Dermis microvascular lymphatic vessel endothelial cell (primary cell): ENCODE measurements at regions not wholly inside any gene's neighbourhood (a gene's known extent, or its start where the extent isn't known, plus 50 kb on each side); places are given as distances from the start of the nearest gene placed in this dataset.
A peak's percentile ranks its signal among the peaks of the same experiment; 100 is the strongest.
"Not testable (repeated sequence)": the region's sequence is repeated elsewhere in the genome, so short reads cannot be mapped to it uniquely, and the experiment has no call there.

Experiments
- DNase-seq, 2 donors: peaks; one replicate each; pipeline versions ENCODE4 v3.0.0 to v3.0.0-alpha.2; 2010; ENCODE audit warnings: low read depth in 2 of 2

DNA sequence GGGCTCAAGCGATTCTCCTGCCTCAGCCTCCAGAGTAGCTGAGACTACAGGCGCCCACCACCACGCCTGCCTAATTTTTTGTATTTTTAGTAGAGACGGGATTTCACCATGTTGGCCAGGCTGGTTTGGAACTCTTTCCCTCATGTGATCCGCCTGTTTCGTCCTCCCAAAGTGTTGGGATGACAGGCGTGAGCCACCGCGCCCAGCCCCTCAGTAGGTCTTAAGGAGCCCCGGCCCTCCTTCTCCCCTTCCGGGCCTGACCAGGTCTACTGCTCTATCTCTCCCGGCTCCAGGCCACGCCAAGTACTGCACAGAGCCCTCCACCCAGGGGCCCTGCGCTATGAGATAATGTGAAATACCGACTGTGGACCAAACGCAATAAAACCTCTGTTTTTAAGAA lies 785.5 kb downstream of the FOXD4L5 start:
- DNase-seq: not testable (repeated sequence)

DNA sequence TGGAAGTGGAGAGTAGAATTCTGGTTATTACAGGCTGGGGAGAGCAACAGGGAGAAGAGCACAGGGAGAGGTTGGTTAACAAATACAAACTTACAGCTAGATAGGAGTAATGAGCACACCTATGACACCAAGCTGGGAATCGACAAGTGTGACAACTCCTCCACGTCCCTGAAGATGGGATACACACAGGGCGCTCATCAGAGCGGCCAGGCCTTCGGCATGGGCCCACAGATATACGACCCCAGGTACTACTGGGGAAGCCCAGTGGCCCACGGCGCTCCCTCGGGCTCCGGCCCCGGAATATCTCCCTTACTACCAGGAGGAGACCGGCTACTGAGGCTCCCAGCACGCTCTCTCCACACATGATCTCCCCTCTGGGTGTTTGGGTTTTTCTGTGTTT lies 786.6 kb downstream of the FOXD4L5 start:
- not testable (repeated sequence) for DNase-seq

DNA sequence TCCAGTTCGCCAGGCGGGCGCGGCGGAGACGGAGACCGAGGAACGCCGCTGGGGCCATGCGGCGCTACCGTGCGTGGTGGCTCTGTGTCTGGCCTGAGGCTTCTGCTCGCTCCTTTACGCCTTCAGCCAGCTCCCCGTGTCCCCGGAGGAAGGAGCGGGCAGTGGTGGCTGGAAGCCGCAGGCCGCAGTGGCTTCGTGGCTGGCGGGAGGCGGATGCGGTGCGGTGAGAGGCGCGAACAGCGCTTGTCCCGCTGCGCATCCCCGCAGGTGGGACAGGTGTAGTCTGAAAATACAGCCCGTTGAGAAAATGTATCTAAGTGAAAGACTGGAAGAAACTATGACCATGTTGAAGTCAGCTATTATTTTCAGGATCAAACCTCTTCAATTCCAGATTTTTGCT lies 796.5 kb downstream of the FOXD4L5 start:
- DNase-seq: not testable (repeated sequence)

DNA sequence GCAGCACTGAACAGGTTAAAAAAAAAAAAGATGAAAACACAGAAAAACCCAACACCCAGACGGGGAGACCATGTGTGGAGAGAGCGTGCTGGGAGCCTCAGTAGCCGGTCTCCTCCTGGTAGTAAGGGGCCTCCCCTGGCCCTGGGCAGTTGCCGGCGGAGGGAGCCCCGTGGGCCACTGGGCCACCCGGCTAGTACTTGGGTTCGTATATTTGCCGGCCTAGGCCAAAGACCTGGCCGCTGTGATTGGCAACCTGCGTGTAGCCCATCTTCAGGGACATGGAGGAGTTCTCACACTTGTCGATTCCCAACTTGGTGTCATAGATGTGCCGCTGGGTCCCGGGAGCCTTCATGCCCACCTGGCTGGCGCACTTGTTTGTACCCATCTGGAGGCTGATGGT lies 798.9 kb downstream of the FOXD4L5 start:
- not testable (repeated sequence) for DNase-seq

DNA sequence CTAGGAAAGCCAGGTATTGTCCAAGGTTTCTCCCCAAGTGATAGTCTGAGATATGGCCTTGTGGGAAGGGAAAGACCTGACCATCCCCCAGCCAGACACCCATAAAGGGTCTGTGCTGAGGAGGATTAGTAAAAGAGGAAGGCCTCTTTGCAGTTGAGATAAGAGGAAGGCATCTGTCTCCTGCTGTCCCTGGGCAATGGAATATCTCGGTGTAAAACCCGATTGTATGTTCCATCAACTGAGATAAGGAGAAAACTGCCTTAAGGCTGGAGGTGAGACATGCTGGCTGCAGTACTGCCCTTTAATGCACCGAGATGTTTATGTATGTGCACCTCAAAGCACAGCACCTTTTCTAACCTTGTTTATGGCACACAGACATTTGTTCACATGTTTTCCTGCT lies 805.9 kb downstream of the FOXD4L5 start:
- not testable (repeated sequence) for DNase-seq

DNA sequence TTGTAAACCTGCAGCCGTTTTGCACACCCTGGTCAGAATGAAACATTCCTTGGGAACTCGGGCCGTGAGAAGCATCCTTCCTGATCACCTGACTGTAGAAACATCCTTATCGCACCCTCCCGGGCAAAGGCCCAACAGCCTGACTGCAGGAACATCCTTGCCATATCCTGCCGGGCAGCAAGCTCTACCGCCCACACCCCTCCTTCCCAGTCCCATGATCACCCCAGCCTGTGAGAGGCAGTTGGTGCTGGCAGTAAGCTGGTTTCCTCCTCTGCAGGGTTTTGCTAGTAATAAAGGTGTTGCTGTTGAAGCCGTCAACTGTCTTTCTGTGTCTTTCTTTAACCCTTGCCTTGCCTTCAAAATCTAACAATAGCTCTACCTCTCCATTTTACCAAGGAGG lies 816.1 kb downstream of the FOXD4L5 start:
- DNase-seq: not testable (repeated sequence)

DNA sequence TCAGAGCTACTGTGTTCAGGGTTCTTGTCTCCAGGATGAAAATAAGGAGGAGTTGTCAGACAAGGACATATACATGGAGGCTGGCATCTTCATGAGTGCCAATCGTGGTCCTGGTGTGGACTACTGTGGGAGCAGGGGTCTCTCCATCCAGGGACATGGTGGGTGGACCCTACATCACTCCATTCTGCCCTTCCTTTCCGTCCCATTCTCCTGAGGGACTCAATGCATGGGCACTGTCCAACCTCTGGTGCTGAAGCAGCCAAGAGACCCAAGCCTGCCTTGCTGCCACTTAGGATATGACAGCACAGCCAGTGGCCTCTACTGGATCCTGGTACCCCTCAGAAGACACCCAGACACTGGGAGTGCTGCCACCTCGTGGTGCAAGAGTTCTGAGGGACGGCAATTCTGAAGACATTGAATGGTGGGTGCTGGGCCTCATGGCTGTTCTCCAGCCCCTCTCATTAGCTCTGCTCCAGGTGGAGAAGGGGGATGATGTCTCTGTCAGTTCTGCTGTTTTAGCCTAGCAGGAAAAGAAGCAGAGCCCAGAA lies 818.9 kb downstream of the FOXD4L5 start:
- not testable (repeated sequence) for DNase-seq

DNA sequence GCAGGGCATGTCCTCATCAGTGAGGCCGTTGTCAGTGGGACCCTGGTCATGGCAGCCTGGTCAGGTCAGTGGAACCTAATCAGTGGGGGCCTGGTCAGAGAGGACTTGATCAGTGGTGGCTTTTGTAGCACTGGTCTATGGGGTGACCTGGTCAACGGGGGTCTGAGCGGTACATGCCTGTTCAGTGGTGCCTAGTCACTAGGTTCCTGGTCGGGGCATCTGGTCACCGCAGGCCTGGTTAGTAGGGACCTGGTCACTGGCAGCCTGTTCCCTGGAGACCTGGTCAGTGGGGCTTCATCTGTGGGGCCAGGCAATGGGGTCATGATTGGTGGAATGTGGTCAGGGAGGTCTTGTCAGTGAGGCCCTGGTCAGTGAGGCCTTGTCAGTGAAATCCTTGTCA lies 823.1 kb downstream of the FOXD4L5 start:
- DNase-seq: not testable (repeated sequence)

DNA sequence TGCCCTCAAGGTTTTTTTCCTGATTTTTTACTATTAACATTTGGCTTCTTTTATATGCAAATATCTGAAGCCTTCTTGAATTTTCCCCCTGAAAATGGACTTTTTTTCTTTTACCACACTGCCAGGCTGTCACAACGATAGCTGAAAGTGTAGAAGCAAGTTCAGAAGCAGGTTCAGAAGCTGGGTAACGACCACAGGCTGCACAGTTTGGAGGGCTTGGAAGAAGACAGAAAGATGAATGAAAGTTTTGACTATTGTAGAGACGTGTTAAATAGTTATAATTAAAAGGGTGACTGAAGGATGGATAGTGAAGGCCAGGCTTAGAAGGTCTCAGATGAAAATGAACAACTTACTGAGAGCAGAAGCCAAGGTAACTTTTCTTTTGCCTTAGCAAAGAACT lies 826.4 kb downstream of the FOXD4L5 start:
- DNase-seq: not testable (repeated sequence)

DNA sequence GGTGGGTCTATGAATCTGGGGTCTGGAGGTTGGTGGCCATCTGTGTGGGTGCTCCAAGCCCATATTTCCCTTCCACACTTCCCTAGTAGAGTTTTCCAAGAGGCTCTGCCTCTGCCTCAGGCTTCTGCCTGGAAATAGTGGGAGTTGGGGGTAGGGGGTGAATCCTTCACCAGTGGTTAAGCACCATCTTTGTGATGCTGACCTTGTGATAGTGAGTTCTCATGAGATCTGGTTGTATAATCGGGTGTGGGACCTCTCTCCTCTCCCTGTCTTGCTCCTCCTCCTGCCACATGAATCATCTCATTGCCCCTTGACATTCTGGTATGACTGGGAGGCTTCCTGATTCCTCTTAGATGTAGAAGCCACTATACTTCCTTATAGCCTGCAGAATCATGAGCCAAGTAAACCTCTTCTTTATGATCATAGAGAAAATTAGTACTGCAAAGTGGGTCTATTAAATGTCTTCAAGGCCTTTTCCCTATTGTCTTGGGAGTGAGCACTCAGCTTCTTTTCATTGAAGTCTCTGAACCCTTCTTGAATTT lies 829.8 kb downstream of the FOXD4L5 start:
- not testable (repeated sequence) for DNase-seq

DNA sequence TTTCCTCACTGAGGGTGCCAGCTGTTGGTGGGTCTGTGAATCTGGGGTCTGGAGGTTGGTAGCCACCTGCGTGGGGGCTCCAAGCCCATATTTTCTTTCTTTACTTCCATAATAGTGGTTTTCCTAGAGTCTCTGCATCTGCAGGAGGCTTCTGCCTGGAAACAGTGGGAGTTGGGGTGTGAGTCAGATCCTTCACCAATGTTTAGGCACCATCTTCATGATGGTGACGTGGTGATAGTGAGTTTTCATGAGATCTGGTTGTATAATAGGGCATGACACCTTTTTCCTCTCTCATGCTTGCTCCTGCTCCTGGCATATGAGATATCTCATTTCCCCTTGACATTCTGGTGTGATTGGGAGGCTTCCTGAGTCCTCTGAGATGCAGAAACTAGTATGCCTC lies 832.9 kb downstream of the FOXD4L5 start:
- peak in 1 of 2 donors; percentile 48 for DNase-seq

DNA sequence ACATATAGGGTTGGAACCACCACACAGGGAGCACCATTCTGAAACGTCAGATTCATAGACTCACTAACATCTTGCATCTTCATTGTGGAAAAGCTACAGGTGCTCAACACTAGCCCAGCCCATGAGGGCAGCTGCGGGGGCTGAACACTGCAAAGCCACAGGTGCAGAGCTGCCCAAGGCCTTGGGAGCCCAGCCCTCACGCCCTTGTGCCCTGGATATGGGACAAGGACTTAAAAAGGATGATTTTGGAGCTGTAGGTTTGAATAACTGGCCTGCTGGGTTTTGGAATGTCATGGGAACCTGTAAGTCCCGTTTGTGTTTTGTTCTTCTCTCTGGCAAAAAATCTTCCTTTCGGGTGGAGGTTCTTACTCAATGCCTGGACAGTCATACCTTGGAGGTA lies 834.4 kb downstream of the FOXD4L5 start:
- DNase-seq: not testable (repeated sequence)

DNA sequence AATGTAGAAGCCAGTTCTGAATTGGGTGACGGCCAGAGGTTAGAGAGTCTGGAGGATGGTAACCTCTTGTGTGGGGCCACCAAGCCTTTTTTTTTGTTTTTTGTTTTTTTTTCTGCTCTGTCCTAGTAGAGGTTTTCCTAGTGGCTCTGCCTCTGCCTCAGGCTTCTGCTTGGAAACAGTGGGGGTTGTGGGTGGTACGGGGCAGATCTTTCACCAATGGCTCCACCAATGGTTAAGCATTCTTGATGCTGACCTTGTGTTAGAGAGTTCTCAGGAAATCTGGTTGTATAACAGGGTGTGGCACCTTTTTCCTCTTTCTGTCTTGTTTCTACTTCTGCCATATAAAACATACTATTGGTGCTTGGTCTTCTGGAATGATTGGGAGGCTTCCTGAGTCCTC lies 836.0 kb downstream of the FOXD4L5 start:
- DNase-seq: not testable (repeated sequence)

DNA sequence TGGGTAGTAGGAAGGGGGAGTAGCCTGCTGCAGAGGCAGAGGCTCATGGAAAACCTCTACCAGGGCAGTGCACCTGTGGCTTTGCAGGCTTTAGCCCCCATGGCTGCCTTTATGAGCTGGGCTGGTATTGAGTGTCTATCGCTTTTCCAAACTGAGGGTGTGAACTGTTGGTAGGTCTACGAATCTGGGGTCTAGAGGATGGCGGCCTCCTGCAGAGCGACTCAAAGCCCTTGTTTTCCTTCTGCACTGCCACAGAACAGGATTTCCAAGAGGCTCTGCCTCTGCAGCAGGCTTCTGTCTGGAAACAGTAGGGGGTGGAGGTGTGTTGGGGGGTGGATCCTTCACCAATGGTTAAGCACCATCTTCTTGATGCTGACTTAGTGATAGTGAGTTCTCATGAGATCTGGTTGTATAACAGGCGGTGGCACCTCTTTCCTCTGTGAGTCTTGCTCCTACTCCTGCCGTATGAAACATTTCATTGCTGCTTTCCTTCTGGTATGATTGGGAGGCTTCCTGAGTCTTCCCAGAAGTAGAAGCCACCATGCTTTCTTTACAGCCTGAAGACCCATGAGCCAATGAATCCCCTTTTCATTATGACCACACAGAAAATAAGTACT lies 840.0 kb downstream of the FOXD4L5 start:
- not testable (repeated sequence) for DNase-seq

DNA sequence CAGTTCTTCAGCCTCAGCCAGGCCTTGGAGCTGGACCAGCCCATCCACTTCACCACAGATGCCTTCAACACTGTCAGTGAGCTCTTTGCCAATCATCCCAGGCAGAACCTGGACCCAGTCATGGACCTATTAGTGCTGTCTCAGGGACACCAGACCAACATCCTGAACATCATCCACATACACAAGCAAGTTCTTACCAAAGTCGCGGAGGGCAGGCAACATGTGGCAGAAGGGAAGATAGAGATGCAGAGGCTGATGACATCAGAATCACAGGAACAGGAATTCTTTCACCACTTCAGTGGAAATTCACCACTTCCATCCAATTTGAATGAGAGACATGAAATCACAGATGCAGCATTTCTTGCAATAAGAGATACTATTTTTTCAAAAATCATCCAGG lies 845.3 kb downstream of the FOXD4L5 start:
- DNase-seq: not testable (repeated sequence)
